ENCODE measurements at regions not wholly inside any gene's neighbourhood (a gene's known extent, or its start where the extent isn't known, plus 50 kb on each side); places are given as distances from the start of the nearest gene placed in this dataset.

- no peak overlapping the region for H2AFZ ChIP-seq
- ATAC-seq (no peak), DNase-seq (ENCODE audit: low spot score) (no peak)
- no peaks in the 10 kb centered on the region for H3K79me2 ChIP-seq (replicated peaks; ENCODE audit: insufficient read depth)
- no peak for TF ChIP-seq ETS1 (IDR thresholded peaks at IDR 0.05)
- TF ChIP-seq ZNF462 (CRISPR knock-in tag; IDR thresholded peaks at IDR 0.05): no peak
- no peak for TF ChIP-seq POLR2AphosphoS5 (IDR thresholded peaks at IDR 0.05; ENCODE audit: low read depth)
- no peak for TF ChIP-seq REST (IDR thresholded peaks at IDR 0.05; ENCODE audit: unreplicated experiment)
- TF ChIP-seq JUNB (IDR thresholded peaks at IDR 0.05; ENCODE audit: unreplicated experiment): no peak
- no peak for TF ChIP-seq ZNF331 (CRISPR knock-in tag; IDR thresholded peaks at IDR 0.05; ENCODE audit: low read depth)
- no peak for TF ChIP-seq ZNF114 (CRISPR knock-in tag; IDR thresholded peaks at IDR 0.05)
- TF ChIP-seq EZH2 (IDR thresholded peaks at IDR 0.05; ENCODE audit: low read depth, unreplicated experiment): no peak
- no peak for TF ChIP-seq CTCF (conservative IDR thresholded peaks at IDR 0.05; ENCODE audit: low read depth in 2 of 2)
- TF ChIP-seq NANOG (IDR thresholded peaks at IDR 0.05; ENCODE audit: borderline replicate concordance): no peak
- TF ChIP-seq EZH2phosphoT487 (IDR thresholded peaks at IDR 0.05; ENCODE audit: unreplicated experiment): no peak
- no peak for TF ChIP-seq CREB1 (CRISPR knock-in tag; IDR thresholded peaks at IDR 0.05; ENCODE audit: low read depth)
- no peak for TF ChIP-seq STAT1 (IDR thresholded peaks at IDR 0.05; ENCODE audit: unreplicated experiment)
- H3F3A ChIP-seq (replicated peaks; ENCODE audit: low read depth): no peaks in the 10 kb centered on the region
- H4K20me1 ChIP-seq (replicated peaks; ENCODE audit: insufficient read depth): no peaks in the 10 kb centered on the region
- Mint-ChIP-seq H3K27me3 (ENCODE audit: insufficient read depth, low read depth, poor library complexity) (peaks cover 1% of the 10 kb centered on the region), H3K36me3 (ENCODE audit: low read depth) (no peaks in the 10 kb centered on the region), H3K27ac (no peak overlapping the region), H3K4me3 (no peak overlapping the region), H3K4me1 (peaks cover 3% of the 10 kb centered on the region), H3K9me3 (no peaks in the 10 kb centered on the region)
- no peak overlapping the region for H3K4me3 ChIP-seq
- H3K9me2 ChIP-seq (ENCODE audit: insufficient read depth): 0 out of 2 replicates have a peak, but pooled peaks cover 7% of the 10 kb centered on the region
- H3K4me1 ChIP-seq (ENCODE audit: insufficient read depth): no peaks in the 10 kb centered on the region
- H3K4me2 ChIP-seq: no peak overlapping the region
- no peaks in the 10 kb centered on the region for H3K36me3 ChIP-seq (ENCODE audit: insufficient read depth)
- no peak overlapping the region for H3K27ac ChIP-seq (ENCODE audit: low read depth)
- no peaks in the 10 kb centered on the region for H3K27me3 ChIP-seq (ENCODE audit: insufficient read depth)
These were observed 409.0 kb downstream of the GADD45G start for GRCh38 chr9:90013778-90014177.

Data from GM23338 (cell line).